Pancreas (tissue), 10 donors: ENCODE measurements at regions not wholly inside any gene's neighbourhood (a gene's known extent, or its start where the extent isn't known, plus 50 kb on each side); places are given as distances from the start of the nearest gene placed in this dataset.

Experiments
- ATAC-seq, 4 donors: fragments of 200-7000 bp; cut with Tn5 transposase; one replicate each; pipeline versions ENCODE4 v1.8.0 to v1.9.1; 2020; ENCODE audit warnings: mild to moderate bottlenecking in 4 of 4, moderate library complexity in 4 of 4
- DNase-seq, 6 donors: peaks; one replicate each; pipeline ENCODE4 v3.0.0-alpha.2; 2020
- FAIRE-seq: peaks from 2 replicates; lab custom pipeline; 2012; peaks lifted over from hg19 to GRCh38; lab: Jason Lieb, UNC
- H3K27ac ChIP-seq, 4 donors: fragments of 200-600 bp; sonication (generic); 1 replicate in 3 of 4; 2 replicates in 1 of 4; pipeline versions ENCODE4 v1.5.0 to v1.8.0; 2020
- H3K27me3 ChIP-seq, 4 donors: fragments of 200-600 bp; one replicate each; pipeline ENCODE4 v1.8.0; 2021
- H3K36me3 ChIP-seq, 3 donors: fragments of 200-600 bp; sonication (generic) in 1 of 3; one replicate each; pipeline versions ENCODE4 v1.5.0 to v1.8.0; 2020 to 2021
- H3K4me1 ChIP-seq, 3 donors: fragments of 200-600 bp; one replicate each; pipeline ENCODE4 v1.8.0; 2021
- H3K4me3 ChIP-seq, 4 donors: fragments of 200-600 bp; sonication (generic) in 2 of 4; one replicate each; pipeline versions ENCODE4 v1.5.0 to v1.8.0; 2020 to 2021
- H3K9me3 ChIP-seq, 4 donors: fragments of 200-600 bp; one replicate each; pipeline ENCODE4 v1.8.0; 2021
- CTCF ChIP-seq, 4 donors: fragments of 200-600 bp; sonication (generic) in 3 of 4; IDR thresholded peaks; one replicate each; pipeline versions ENCODE4 v1.5.0 to v1.8.0; 2021; ENCODE audit warnings: antibody characterized with exemption in 4 of 4
- WGBS, 2 donors: extraction: QIAGEN DNeasy Blood & Tissue Kit; methylation state at CpG; one replicate each; pipeline ENCODE4 v1.1.7; 2013; 5-methylcytosine and 5-hydroxymethylcytosine counted together
- intact Hi-C, 3 donors: fragments of 100-400 bp; cut with DNase I; formaldehyde crosslinking; loops; one replicate each; pipeline versions ENCODE4 v1.11.1 to v1.14.2; 2022
- donor health status: healthy with polysubstance abuse.
- donor health status: DM: no; HTN: no; CAD: no; lungs with moderate emphysema.
- donor health status: DM: no; HTN: no; CAD: no.
- donor health status: control.
- donor health status: control.
- donor health status: Bipolar disorder and iron deficiency.
- donor health status: DM: yes; HTN: yes; CAD: no.
- donor health status: DM: no; HTN: no; CAD: no.
- donor health status: DM: no; HTN: no; CAD: no.
- donor health status: DM: yes; HTN: yes; CAD: no.

GRCh38 chr2:187075671-187076070 is 226.7 kb upstream of the ZSWIM2 start:
- no peaks in the 10 kb centered on the region for H3K4me1 ChIP-seq
- intact Hi-C loops: no loop called here
- ATAC-seq: no peak
- no peak overlapping the region for H3K4me3 ChIP-seq
- DNase-seq: no peak
- no peaks in the 10 kb centered on the region for H3K36me3 ChIP-seq
- no peaks in the 10 kb centered on the region for H3K27me3 ChIP-seq
- no peak for FAIRE-seq
- no peak overlapping the region for H3K27ac ChIP-seq
- no peaks in the 10 kb centered on the region for H3K9me3 ChIP-seq
- WGBS, 2 donors: 37 to 59% methylated on average over 4 of the region's 4 CpGs
- no peak for TF ChIP-seq CTCF (IDR thresholded peaks at IDR 0.05)

- Histone ChIP-seq H3K27me3 (no peaks in the 10 kb centered on the region), H3K9me3 (no peaks in the 10 kb centered on the region), H3K36me3 (no peaks in the 10 kb centered on the region), H3K4me3 (no peak overlapping the region), H3K4me1 (no peaks in the 10 kb centered on the region), H3K27ac (no peak overlapping the region)
- intact Hi-C loops: no loop called here
- no peak for FAIRE-seq
- DNase-seq: no peak
- TF ChIP-seq CTCF (IDR thresholded peaks at IDR 0.05): no peak
- WGBS, 2 donors: 35 to 41% methylated on average over 4 of the region's 4 CpGs
- no peak for ATAC-seq
Measured at GRCh38 chr2:187075199-187075635, 226.2 kb upstream of the ZSWIM2 start.

- H3K27ac ChIP-seq: no peak overlapping the region
- DNase-seq (no peak), FAIRE-seq (no peak)
Measured at GRCh38 chr2:187058198-187058597, 209.2 kb upstream of the ZSWIM2 start.

GRCh38 chr2:187057466-187057865 is 208.5 kb upstream of the ZSWIM2 start:
- ATAC-seq: no peak
- DNase-seq: no peak
- intact Hi-C loops: no loop called here
- Histone ChIP-seq H3K4me1 (no peaks in the 10 kb centered on the region), H3K27me3 (no peaks in the 10 kb centered on the region), H3K4me3 (no peak overlapping the region), H3K36me3 (no peaks in the 10 kb centered on the region), H3K27ac (no peak overlapping the region), H3K9me3 (no peaks in the 10 kb centered on the region)
- FAIRE-seq: no peak
- 89 to 90% methylated on average over 1 of the region's 1 CpG for WGBS, 2 donors
- TF ChIP-seq CTCF (IDR thresholded peaks at IDR 0.05): no peak

More at GRCh38 chr2:187058198-187058597, 209.2 kb upstream of the ZSWIM2 start:
- no peaks in the 10 kb centered on the region for H3K9me3 ChIP-seq
- H3K4me1 ChIP-seq: no peaks in the 10 kb centered on the region
- no peaks in the 10 kb centered on the region for H3K27me3 ChIP-seq
- no peak for ATAC-seq
- no peak overlapping the region for H3K4me3 ChIP-seq
- H3K36me3 ChIP-seq: no peaks in the 10 kb centered on the region
- no peak for TF ChIP-seq CTCF (IDR thresholded peaks at IDR 0.05)
- intact Hi-C loops: no loop called here

- TF ChIP-seq CTCF (IDR thresholded peaks at IDR 0.05): no peak
- intact Hi-C loops: no loop called here
- no peaks in the 10 kb centered on the region for H3K9me3 ChIP-seq
- H3K4me3 ChIP-seq: no peak overlapping the region
- no peaks in the 10 kb centered on the region for H3K4me1 ChIP-seq
- DNase-seq: no peak
- no peak for FAIRE-seq
- H3K27ac ChIP-seq: no peak overlapping the region
- H3K36me3 ChIP-seq: no peaks in the 10 kb centered on the region
- WGBS, 2 donors: 71 to 87% methylated on average over 4 of the region's 4 CpGs
- no peaks in the 10 kb centered on the region for H3K27me3 ChIP-seq
- ATAC-seq: no peak
Measured at GRCh38 chr2:187056416-187057334, 207.7 kb upstream of the ZSWIM2 start.
